OCI-LY1 (cell line): ENCODE measurements at regions not wholly inside any gene's neighbourhood (a gene's known extent, or its start where the extent isn't known, plus 50 kb on each side); places are given as distances from the start of the nearest gene placed in this dataset.

ENCODE experiments used
- CTCF ChIP-seq: fragments of 200-600 bp; sonication (generic), shearing (Covaris generic); IDR thresholded peaks from 2 replicates; pipeline ENCODE4 v1.5.1; 2017; ENCODE audit warnings: mild to moderate bottlenecking, antibody characterized with exemption, low read length, moderate library complexity, mixed read lengths
- EZH2 ChIP-seq: fragments of 200-600 bp; sonication (generic), shearing (Covaris generic); IDR thresholded peaks from 2 replicates; pipeline ENCODE4 v1.8.0; 2017; ENCODE audit warnings: borderline replicate concordance, mixed run types, mild to moderate bottlenecking, antibody characterized with exemption, low read length, moderate library complexity, mixed read lengths

DNA sequence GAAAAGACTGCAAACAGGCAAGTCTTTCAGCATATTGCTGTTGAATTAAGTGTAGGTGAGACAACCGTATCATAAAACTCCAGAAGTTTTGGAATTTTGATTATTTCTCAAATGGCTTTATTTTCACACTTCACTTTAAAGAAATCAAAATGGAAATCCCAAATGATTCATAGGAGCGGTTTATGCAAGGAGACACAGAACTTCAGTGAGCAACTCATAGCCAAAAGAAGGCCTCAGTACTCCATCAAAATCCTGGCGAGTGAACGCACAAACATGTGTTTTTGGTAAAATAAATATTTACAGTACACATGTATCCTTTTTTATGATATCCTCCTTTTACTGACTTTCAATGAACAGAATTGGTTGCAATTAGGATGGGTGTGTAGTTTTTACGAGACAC, 140.4 kb upstream of the APCDD1 start:
- TF ChIP-seq CTCF (no peak), EZH2 (no peak)
